NCI-H345 treated with DMSO at 0.1 percent for 48 hours (cell line): ENCODE measurements at regions not wholly inside any gene's neighbourhood (a gene's known extent, or its start where the extent isn't known, plus 50 kb on each side); places are given as distances from the start of the nearest gene placed in this dataset.

ENCODE experiments used
- DNase-seq: peaks from one replicate; lab custom pipeline; 2025; ENCODE audit not compliant: unreplicated experiment; lab: John Stamatoyannopoulos, UW

DNA sequence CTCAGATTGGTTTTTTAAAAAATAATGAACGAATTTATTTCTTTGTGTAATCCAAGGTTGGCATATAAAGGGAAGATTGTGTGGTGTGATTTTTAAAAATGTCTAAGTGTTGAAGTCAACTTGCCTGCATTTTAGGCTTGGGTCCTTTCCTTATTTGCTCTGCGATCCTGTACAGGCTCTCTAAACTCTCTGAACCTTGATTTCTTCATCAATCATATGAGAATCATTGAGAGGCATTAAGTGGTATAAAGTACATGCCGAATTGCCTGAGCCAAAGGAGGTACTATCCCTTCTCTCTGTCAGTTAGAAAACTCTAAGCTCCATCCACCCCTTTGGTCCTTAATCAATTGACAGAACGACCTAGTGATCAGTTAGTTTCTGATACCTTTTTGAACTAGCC, 440.4 kb upstream of the MEX3C start:
- DNase-seq: no peak

GRCh38 chr18:51639541-51639940, 442.1 kb upstream of the MEX3C start:
- DNase-seq: no peak

DNA sequence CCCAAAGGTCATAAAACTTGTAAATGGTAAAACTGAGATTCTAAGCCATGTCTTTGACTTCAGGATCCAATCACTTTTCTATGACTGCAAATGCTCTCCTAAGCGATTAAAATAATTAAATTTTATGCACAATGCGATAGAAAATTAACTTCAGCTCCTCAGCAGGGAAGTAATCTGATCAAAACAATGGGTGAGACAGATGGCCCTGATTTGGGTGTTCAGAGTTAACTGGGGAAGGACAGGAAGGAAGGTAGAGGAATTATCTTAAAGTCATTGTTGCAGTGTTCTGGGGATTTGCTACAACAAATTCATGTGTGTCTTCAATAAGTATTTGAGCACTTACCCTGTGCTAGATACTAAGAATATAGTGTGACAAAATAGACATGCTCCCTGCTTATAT, 446.0 kb upstream of the MEX3C start:
- no peak for DNase-seq

- no peak for DNase-seq
Measured at GRCh38 chr18:51645607-51646006, 448.1 kb upstream of the MEX3C start.

- DNase-seq: no peak
Measured at GRCh38 chr18:51647346-51647745, 449.9 kb upstream of the MEX3C start.

- no peak for DNase-seq
Measured at GRCh38 chr18:51647942-51648341, 450.5 kb upstream of the MEX3C start.

DNA sequence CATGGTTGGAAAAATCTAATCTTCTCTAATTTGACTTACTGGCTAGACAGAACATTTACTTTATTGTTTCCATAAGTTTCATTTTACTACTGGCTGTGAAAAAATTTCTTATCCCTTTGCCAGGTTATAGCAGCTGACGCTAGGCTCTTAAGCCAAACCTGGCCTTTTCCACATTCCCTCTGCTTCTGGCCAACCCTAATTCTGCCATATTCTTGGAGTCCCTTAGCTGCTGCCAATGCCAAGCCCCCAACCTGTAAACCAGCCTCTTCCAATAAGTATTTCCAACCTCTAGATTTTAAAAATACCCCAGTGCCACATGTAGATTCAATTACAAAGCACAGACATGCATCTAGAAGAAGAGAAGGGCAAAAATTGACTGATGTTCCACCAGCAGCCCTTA, 452.3 kb upstream of the MEX3C start:
- DNase-seq: no peak

DNA sequence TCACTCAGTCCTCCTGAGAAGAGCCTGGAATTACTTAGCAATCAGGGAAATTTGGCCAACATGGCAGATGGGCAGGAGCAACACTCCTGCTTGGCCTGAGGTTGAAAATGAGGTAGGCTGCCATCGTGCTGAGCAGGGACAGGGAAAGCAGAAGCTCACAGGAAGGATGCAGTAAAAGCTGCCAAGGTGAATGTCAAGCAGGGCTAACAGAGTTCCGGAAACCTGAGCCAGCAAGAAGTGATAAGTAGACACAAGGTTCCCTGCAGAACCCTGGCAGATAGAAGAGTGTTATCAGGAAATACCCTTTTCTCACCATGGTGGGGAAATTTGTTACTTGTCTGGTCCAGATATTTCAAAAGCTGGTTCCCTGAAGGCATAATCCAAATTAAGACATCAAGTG, 454.3 kb upstream of the MEX3C start:
- no peak for DNase-seq

DNA sequence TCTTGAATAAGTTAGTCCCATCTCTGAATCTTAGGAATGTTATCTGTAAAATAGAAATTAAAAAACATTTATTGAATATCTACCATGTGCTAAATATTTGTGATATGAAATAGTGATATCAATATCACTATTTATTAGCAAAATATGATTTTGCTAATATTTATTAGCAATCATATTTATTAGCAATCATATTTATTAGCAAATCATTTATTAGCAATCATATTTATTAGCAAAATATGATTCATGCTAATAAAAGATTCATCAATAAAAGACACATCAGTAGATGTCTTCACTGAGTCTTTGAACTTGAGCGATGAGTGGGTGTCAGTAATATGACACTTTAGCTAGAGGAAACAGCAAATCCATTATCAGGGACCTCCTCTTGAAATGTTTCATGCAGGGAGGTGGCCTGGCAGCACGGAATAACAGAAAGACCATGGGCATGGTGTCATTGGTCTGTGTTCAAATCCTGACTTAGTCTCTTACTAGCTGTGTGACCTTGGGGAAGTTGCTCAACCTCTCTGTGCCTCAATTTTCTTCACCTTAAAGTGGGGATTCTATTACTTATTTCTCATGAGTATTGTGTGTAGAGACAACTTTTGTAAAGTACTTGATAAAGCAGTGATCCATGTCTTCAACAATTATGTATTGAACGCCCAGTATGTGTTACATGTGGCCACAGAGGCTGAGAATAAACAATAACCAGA, 456.2 kb upstream of the MEX3C start:
- no peak for DNase-seq

DNA sequence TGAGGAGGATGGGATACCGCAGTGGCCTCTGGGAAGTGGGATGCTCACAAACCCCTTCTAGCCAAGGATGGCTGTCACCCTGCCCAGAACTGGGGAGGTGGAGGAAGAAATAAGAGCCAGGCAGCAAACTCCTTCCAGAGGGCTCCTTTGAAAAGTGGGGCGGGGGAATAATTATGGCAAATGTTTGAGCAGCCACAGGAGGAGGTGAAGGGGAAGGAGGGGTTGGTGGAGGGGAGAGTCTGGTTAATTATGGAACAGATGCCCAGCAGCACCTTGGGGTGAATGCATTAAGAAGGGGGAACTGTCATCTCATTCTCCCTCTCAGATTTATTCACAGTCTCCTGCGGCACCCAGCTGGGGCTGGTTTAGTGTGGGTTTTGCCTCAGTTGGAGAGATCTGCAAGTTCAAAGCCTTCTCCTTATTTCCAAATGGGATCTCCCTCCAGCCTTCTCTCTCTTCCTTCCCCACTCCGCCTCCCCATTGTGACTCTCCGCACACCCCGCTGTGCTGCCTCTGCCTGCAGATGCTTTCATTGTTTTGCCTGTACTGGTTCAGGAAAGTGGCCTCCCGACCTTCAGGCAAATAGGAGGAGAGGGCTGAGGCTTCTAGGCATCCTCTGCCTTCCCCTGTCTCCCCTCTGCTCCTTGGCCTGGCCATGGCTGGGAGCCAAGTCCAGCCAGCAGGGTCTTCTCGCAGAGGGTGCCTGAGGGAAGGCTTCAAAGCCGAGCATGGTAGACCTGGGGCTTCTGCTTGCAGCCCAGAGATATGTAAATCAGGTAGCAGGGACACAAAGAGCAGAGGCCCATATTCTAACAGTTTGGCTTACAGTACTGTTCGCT, 457.2 kb upstream of the MEX3C start:
- peak; percentile 19 for DNase-seq

- DNase-seq: no peak
Measured at GRCh38 chr18:51655327-51655698, 457.8 kb upstream of the MEX3C start.

DNA sequence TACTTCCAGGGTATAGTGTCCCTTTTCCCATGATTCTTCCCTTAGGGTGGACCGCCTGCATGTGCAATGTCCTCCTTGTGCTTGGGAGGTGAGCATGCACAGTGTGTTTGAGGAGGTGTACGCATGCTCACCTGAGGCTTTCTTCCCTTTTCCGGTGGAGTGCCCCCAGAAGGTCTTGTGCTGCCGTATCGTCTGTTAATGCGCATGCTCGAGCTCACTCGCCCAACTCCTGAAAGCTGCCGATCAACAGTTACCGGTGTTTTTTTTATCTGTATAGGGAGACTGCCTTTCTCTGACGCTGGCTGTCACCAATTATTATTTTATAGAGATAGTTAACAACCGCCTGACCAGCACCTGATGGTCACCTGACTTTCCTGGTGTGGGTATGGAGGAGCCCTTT, 458.8 kb upstream of the MEX3C start:
- no peak for DNase-seq

GRCh38 chr18:51658436-51658835, 461.0 kb upstream of the MEX3C start:
- no peak for DNase-seq

- DNase-seq: no peak
Measured at GRCh38 chr18:51659781-51660180, 462.3 kb upstream of the MEX3C start.

GRCh38 chr18:51660188-51660715, 462.8 kb upstream of the MEX3C start:
- no peak for DNase-seq

GRCh38 chr18:51664236-51664635, 466.8 kb upstream of the MEX3C start:
- DNase-seq: no peak

GRCh38 chr18:51666763-51667191, 469.3 kb upstream of the MEX3C start:
- peak; percentile 82 for DNase-seq

- DNase-seq: peak; percentile 74
Measured at GRCh38 chr18:51668101-51668500, 470.6 kb upstream of the MEX3C start.

- no peak for DNase-seq
Measured at GRCh38 chr18:51668607-51669006, 471.1 kb upstream of the MEX3C start.

- DNase-seq: no peak
Measured at GRCh38 chr18:51686590-51686989, 489.1 kb upstream of the MEX3C start.

DNA sequence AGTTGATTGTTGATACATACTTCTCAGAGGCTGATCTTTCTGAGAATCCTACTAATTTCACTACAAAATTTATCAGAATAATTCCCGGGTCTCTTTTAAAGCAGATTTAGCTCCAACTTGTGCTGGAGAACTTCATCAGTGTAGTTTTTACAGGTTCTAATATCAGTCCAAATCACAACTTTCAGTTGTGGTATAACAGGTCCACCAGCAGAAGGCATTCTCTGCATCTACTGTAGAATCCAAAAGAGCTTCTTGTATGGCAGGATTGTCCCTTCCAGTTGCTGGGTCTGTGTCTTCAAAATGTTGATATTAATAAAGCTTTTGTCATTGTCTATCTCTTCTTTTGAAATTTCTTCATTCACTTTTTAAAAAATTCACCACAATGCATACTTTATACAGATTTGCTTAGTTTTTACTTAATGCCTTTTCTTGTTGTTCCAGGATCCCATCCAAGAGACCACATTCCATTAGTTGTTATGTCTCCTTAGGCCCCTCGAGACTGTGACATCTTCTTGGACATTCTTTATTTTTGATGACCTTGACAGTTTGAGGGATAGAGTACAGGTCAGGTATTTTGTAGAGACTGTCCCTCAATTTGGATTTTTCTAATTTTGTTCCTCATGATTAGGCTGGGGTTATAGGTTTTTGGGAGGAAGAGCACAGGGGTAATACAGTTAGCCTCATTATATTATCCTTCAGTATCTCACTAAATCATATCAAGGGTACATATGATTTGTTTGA, 490.5 kb upstream of the MEX3C start:
- no peak for DNase-seq

- no peak for DNase-seq
Measured at GRCh38 chr18:51692612-51693011, 495.1 kb upstream of the MEX3C start.
